ENCODE measurements at regions not wholly inside any gene's neighbourhood (a gene's known extent, or its start where the extent isn't known, plus 50 kb on each side); places are given as distances from the start of the nearest gene placed in this dataset.

GRCh38 chr15:93570527-93570926 is 481.5 kb upstream of the RGMA start (continued):
- TF ChIP-seq ZNF532 (CRISPR knock-in tag; IDR thresholded peaks at IDR 0.05; ENCODE audit: borderline replicate concordance) (no peak), ARID4B (CRISPR knock-in tag; IDR thresholded peaks at IDR 0.05; ENCODE audit: borderline replicate concordance) (no peak), HMGXB4 (CRISPR knock-in tag; IDR thresholded peaks at IDR 0.05) (no peak), NR1H2 (CRISPR knock-in tag; IDR thresholded peaks at IDR 0.05) (no peak), ZNF425 (CRISPR knock-in tag; conservative IDR thresholded peaks at IDR 0.05) (no peak)

GRCh38 chr15:93566762-93567161 is 477.8 kb upstream of the RGMA start:
- CTCF ChIA-PET: no interaction called here
- no peak overlapping the region for H3K27ac Mint-ChIP-seq
- no peaks in the 10 kb centered on the region for H3K9me3 Mint-ChIP-seq
- H3K4me1 Mint-ChIP-seq: peaks cover 16% of the 10 kb centered on the region
- DNase-seq (ENCODE audit: low spot score): no peak
- POLR2A ChIA-PET: no interaction called here
- H3K4me3 Mint-ChIP-seq: no peak overlapping the region
- H3K36me3 Mint-ChIP-seq: no peaks in the 10 kb centered on the region
- no peak for ATAC-seq
- no peaks in the 10 kb centered on the region for H3K27me3 Mint-ChIP-seq (ENCODE audit: low read depth)
- TF ChIP-seq FOXK1 (CRISPR knock-in tag; IDR thresholded peaks at IDR 0.05) (no peak), E2F1 (CRISPR knock-in tag; IDR thresholded peaks at IDR 0.05) (no peak), ZNF317 (CRISPR knock-in tag; IDR thresholded peaks at IDR 0.05; ENCODE audit: borderline replicate concordance, low read depth) (no peak), GTF2I (CRISPR knock-in tag; conservative IDR thresholded peaks at IDR 0.05) (no peak), ATF6 (CRISPR knock-in tag; IDR thresholded peaks at IDR 0.05) (no peak), ARID4B (CRISPR knock-in tag; IDR thresholded peaks at IDR 0.05; ENCODE audit: borderline replicate concordance) (no peak), ZNF281 (CRISPR knock-in tag; IDR thresholded peaks at IDR 0.05) (no peak)
